ENCODE measurements at regions not wholly inside any gene's neighbourhood (a gene's known extent, or its start where the extent isn't known, plus 50 kb on each side); places are given as distances from the start of the nearest gene placed in this dataset.
"Not testable (repeated sequence)": the region's sequence is repeated elsewhere in the genome, so short reads cannot be mapped to it uniquely, and the experiment has no call there.

- no peaks in the 10 kb centered on the region for H3K36me3 ChIP-seq
- intact Hi-C loops (cut with DNase I) = no loop called here
- no peak overlapping the region for H3K27ac ChIP-seq
- no peaks in the 10 kb centered on the region for H3K9me3 ChIP-seq
- no peak for DNase-seq (ENCODE audit: extremely low spot score in 2 of 2)
- no peak for TF ChIP-seq POLR2AphosphoS5 (IDR thresholded peaks at IDR 0.05; ENCODE audit: insufficient read depth in 1 of 2, low read depth in 1 of 2)
- TF ChIP-seq POLR2A (IDR thresholded peaks at IDR 0.05) = no peak
- TF ChIP-seq, protein P1, sequence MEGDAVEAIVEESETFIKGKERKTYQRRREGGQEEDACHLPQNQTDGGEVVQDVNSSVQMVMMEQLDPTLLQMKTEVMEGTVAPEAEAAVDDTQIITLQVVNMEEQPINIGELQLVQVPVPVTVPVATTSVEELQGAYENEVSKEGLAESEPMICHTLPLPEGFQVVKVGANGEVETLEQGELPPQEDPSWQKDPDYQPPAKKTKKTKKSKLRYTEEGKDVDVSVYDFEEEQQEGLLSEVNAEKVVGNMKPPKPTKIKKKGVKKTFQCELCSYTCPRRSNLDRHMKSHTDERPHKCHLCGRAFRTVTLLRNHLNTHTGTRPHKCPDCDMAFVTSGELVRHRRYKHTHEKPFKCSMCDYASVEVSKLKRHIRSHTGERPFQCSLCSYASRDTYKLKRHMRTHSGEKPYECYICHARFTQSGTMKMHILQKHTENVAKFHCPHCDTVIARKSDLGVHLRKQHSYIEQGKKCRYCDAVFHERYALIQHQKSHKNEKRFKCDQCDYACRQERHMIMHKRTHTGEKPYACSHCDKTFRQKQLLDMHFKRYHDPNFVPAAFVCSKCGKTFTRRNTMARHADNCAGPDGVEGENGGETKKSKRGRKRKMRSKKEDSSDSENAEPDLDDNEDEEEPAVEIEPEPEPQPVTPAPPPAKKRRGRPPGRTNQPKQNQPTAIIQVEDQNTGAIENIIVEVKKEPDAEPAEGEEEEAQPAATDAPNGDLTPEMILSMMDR (IDR thresholded peaks at IDR 0.05) = no peak
- no peaks in the 10 kb centered on the region for H3K27me3 ChIP-seq
- H3K4me1 ChIP-seq = no peaks in the 10 kb centered on the region
- no peak overlapping the region for H3K4me3 ChIP-seq
These were observed 448.3 kb upstream of the NRG3 start for GRCh38 chr10:81426722-81427121.

- H3K9me3 ChIP-seq = no peaks in the 10 kb centered on the region
- no peaks in the 10 kb centered on the region for H3K4me1 ChIP-seq
- no peak overlapping the region for H3K27ac ChIP-seq
- TF ChIP-seq, protein P1 (IDR thresholded peaks at IDR 0.05) = no peak
- no peak for TF ChIP-seq POLR2A (IDR thresholded peaks at IDR 0.05)
- no peak for TF ChIP-seq POLR2AphosphoS5 (IDR thresholded peaks at IDR 0.05; ENCODE audit: insufficient read depth in 1 of 2, low read depth in 1 of 2)
- H3K4me3 ChIP-seq = no peak overlapping the region
- no peaks in the 10 kb centered on the region for H3K27me3 ChIP-seq
- H3K36me3 ChIP-seq = no peaks in the 10 kb centered on the region
- intact Hi-C loops (cut with DNase I) = no loop called here
- no peak for DNase-seq (ENCODE audit: extremely low spot score in 2 of 2)
These were observed 446.4 kb upstream of the NRG3 start for GRCh38 chr10:81428456-81429134.

GRCh38 chr10:81439445-81439844, 435.5 kb upstream of the NRG3 start:
- intact Hi-C loops (cut with DNase I) = no loop called here
- H3K36me3 ChIP-seq = no peaks in the 10 kb centered on the region
- H3K27me3 ChIP-seq = no peaks in the 10 kb centered on the region
- no peak overlapping the region for H3K27ac ChIP-seq
- no peaks in the 10 kb centered on the region for H3K4me1 ChIP-seq
- no peak overlapping the region for H3K4me3 ChIP-seq
- TF ChIP-seq POLR2A (IDR thresholded peaks at IDR 0.05) (no peak), POLR2AphosphoS5 (IDR thresholded peaks at IDR 0.05; ENCODE audit: insufficient read depth in 1 of 2, low read depth in 1 of 2) (no peak)
- TF ChIP-seq, protein P1 (IDR thresholded peaks at IDR 0.05) = no peak
- no peak for DNase-seq (ENCODE audit: extremely low spot score in 2 of 2)
- H3K9me3 ChIP-seq = no peaks in the 10 kb centered on the region

DNA sequence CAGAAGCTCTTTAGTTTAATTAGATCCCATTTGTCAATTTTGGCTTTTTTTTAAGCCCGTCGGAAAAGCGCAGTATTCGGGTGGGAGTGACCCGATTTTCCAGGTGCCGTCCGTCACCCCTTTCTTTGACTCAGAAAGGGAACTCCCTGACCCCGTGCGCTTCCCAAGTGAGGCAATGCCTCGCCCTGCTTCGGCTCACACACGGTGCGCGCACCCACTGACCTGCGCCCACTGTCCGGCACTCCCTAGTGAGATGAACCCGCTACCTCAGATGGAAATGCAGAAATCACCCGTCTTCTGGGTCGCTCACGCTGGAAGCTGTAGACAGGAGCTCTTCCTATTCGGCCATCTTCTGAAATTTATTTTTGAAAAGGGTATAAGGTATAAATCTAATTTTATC, 433.4 kb upstream of the NRG3 start:
- DNase-seq (ENCODE audit: extremely low spot score in 2 of 2); intact Hi-C loops (cut with DNase I); H3K27me3 ChIP-seq; H3K9me3 ChIP-seq; H3K4me1 ChIP-seq; H3K36me3 ChIP-seq; H3K27ac ChIP-seq; H3K4me3 ChIP-seq: not testable (repeated sequence)

GRCh38 chr10:81444242-81444929, 430.6 kb upstream of the NRG3 start:
- DNase-seq (ENCODE audit: extremely low spot score in 2 of 2) = no peak
- intact Hi-C loops (cut with DNase I) = no loop called here
- H3K27me3 ChIP-seq = no peaks in the 10 kb centered on the region
- no peaks in the 10 kb centered on the region for H3K36me3 ChIP-seq
- H3K4me1 ChIP-seq = no peaks in the 10 kb centered on the region
- H3K9me3 ChIP-seq = no peaks in the 10 kb centered on the region
- TF ChIP-seq POLR2A (IDR thresholded peaks at IDR 0.05) (no peak), POLR2AphosphoS5 (IDR thresholded peaks at IDR 0.05; ENCODE audit: insufficient read depth in 1 of 2, low read depth in 1 of 2) (no peak)
- TF ChIP-seq, protein P1 (IDR thresholded peaks at IDR 0.05) = no peak
- H3K27ac ChIP-seq = no peak overlapping the region
- H3K4me3 ChIP-seq = no peak overlapping the region
